K562 (cell line): ENCODE measurements at regions not wholly inside any gene's neighbourhood (a gene's known extent, or its start where the extent isn't known, plus 50 kb on each side); places are given as distances from the start of the nearest gene placed in this dataset.

Source experiments
- ATAC-seq: fragments of 200-7000 bp; cut with Tn5 transposase; 3 replicates; pipeline ENCODE4 v1.9.1; 2020; ENCODE audit warnings: moderate library complexity
- BruUV-seq: library from RNA; stranded (reverse); fragments of 400-500 nt; replicated peaks from 2 replicates; lab custom pipeline; 2021; lab: Mats Ljungman, UMichigan
- CTCF ChIA-PET: fragments of 300-600 bp; formaldehyde crosslinking; extraction: SDS; loops from one replicate; lab custom pipeline; 2021; ENCODE audit warnings: low intra/inter-chr PET ratio; lab: Yijun Ruan, JAX
- POLR2A ChIA-PET: fragments of 300-600, 350-650 bp; sonication (Branson Sonifier 250); formaldehyde crosslinking; extraction: SDS; loops from one replicate; lab custom pipeline; 2021; ENCODE audit warnings: antibody characterized with exemption, inconsistent platforms; lab: Yijun Ruan, JAX
- DNase-seq, 4 experiments: peaks; one replicate each; pipeline versions ENCODE4 v3.0.0 to v3.0.0-alpha.2; 2011 to 2018; ENCODE audit warnings: low spot score in 3 of 4, mixed read lengths in 3 of 4; ENCODE audit errors: extremely low read depth in 1 of 4
- FAIRE-seq: peaks from 2 replicates; lab custom pipeline; 2011; peaks lifted over from hg19 to GRCh38; lab: Jason Lieb, UNC
- H2AFZ ChIP-seq: 2 replicates; pipeline ENCODE4 v1.6.0; 2011; ENCODE audit warnings: low read depth, low read length, control low read depth, inconsistent platforms
- H3K27ac ChIP-seq: fragments of 200-600 bp; 3 replicates; pipeline ENCODE4 v1.8.0; 2011; ENCODE audit warnings: low read depth, mild to moderate bottlenecking, control low read depth, inconsistent platforms, low read length, moderate library complexity, mixed read lengths; ENCODE audit errors: extremely low read depth
- H3K27me3 ChIP-seq, 2 experiments: fragments of 300-600 bp in 1 of 2; 2 replicates in 1 of 2; 3 replicates in 1 of 2; pipeline versions ENCODE4 v1.6.0 to v1.8.0; 2011; ENCODE audit warnings: inconsistent platforms in 2 of 2, low read length in 2 of 2, mild to moderate bottlenecking in 1 of 2, mixed read lengths in 1 of 2, moderate library complexity in 1 of 2; ENCODE audit not compliant: control insufficient read depth in 2 of 2, insufficient read depth in 2 of 2
- H3K36me3 ChIP-seq: fragments of 300-600 bp; 3 replicates; pipeline ENCODE4 v1.8.0; 2011; ENCODE audit warnings: mild to moderate bottlenecking, low read length, inconsistent platforms; ENCODE audit not compliant: control insufficient read depth, insufficient read depth
- H3K4me1 ChIP-seq, 2 experiments: fragments of 200-600 bp in 1 of 2; replicated peaks in 1 of 2; 2 replicates in 1 of 2; 3 replicates in 1 of 2; pipeline versions ENCODE4 v1.5.1 to v1.8.0; 2011; ENCODE audit warnings: inconsistent platforms in 2 of 2, low read length in 2 of 2, mild to moderate bottlenecking in 1 of 2, mixed read lengths in 1 of 2, moderate library complexity in 1 of 2; ENCODE audit not compliant: control insufficient read depth in 2 of 2, insufficient read depth in 2 of 2
- H3K4me2 ChIP-seq: 2 replicates; pipeline ENCODE4 v1.6.1; 2011; ENCODE audit warnings: low read length, control low read depth, inconsistent platforms, mixed read lengths; ENCODE audit not compliant: insufficient read depth
- H3K4me3 ChIP-seq: fragments of 200-600 bp; sonication (generic), shearing (Covaris generic); 2 replicates; pipeline ENCODE4 v1.5.1; 2016; ENCODE audit warnings: control low read depth, inconsistent platforms
- H3K79me2 ChIP-seq: fragments of 200-600 bp; 3 replicates; pipeline ENCODE4 v1.8.0; 2011; ENCODE audit warnings: low read length, inconsistent platforms; ENCODE audit not compliant: control insufficient read depth, insufficient read depth
- H3K9ac ChIP-seq, 2 experiments: 2 replicates each; pipeline versions ENCODE4 v1.6.0 to v1.6.1; 2011; ENCODE audit warnings: low read depth in 2 of 2, low read length in 2 of 2, control low read depth in 1 of 2, inconsistent platforms in 1 of 2, mild to moderate bottlenecking in 1 of 2, mixed read lengths in 1 of 2; ENCODE audit not compliant: insufficient read depth in 1 of 2
- H3K9me1 ChIP-seq: one replicate; pipeline ENCODE4 v1.6.0; 2011; ENCODE audit warnings: inconsistent platforms, mild to moderate bottlenecking, low read length, moderate library complexity; ENCODE audit not compliant: control insufficient read depth, insufficient read depth
- H3K9me3 ChIP-seq: replicated peaks from 2 replicates; pipeline ENCODE4 v1.5.1; 2011; ENCODE audit warnings: low read depth, low read length, inconsistent platforms; ENCODE audit not compliant: control insufficient read depth, insufficient read depth
- H4K20me1 ChIP-seq: replicated peaks from 2 replicates; pipeline ENCODE4 v1.6.1; 2011; ENCODE audit warnings: low read length, inconsistent platforms, mixed read lengths; ENCODE audit not compliant: control insufficient read depth, insufficient read depth
- AFF4 ChIP-seq: sonication (generic); formaldehyde crosslinking; IDR thresholded peaks from 2 replicates; pipeline ENCODE4 v1.8.0; 2023; ENCODE audit warnings: mild to moderate bottlenecking, missing genetic modification reagents
- CUX1 ChIP-seq: fragments of 200-800 bp; sonication (Bioruptor generic); IDR thresholded peaks from 2 replicates; pipeline ENCODE4 v1.6.1; 2016; ENCODE audit warnings: missing genetic modification characterization, missing compliant biosample characterization
- HCFC1 ChIP-seq: IDR thresholded peaks from 2 replicates; pipeline ENCODE4 v1.6.1; 2012; ENCODE audit warnings: low read depth, low read length, improper control_type of control experiment
- HMG20A ChIP-seq: fragments of 450-650 bp; formaldehyde crosslinking; conservative IDR thresholded peaks from 2 replicates; pipeline ENCODE4 v1.4.0; 2020; ENCODE audit warnings: mild to moderate bottlenecking, mixed read lengths
- MEF2A ChIP-seq: IDR thresholded peaks from 2 replicates; pipeline ENCODE4 v1.6.1; 2011; ENCODE audit warnings: low read depth, mild to moderate bottlenecking, low read length, moderate library complexity; ENCODE audit not compliant: control insufficient read depth
- NR2C2 ChIP-seq, 2 experiments: fragments of 200-800 bp in 1 of 2; sonication (Bioruptor generic) in 1 of 2; sonication (generic) in 1 of 2; formaldehyde crosslinking in 1 of 2; IDR thresholded peaks; 2 replicates each; pipeline versions ENCODE4 v1.6.1 to v1.8.0; 2016 to 2022; ENCODE audit warnings: mild to moderate bottlenecking in 1 of 2, missing compliant biosample characterization in 1 of 2, missing genetic modification characterization in 1 of 2, missing genetic modification reagents in 1 of 2
- PPARD ChIP-seq: fragments of 250-450 bp; sonication (Bioruptor Pico); IDR thresholded peaks from 2 replicates; pipeline ENCODE4 v1.8.0; 2022; ENCODE audit warnings: inconsistent platforms, mild to moderate bottlenecking, moderate library complexity
- SMAD2 ChIP-seq: fragments of 150-350 bp; IDR thresholded peaks from 2 replicates; pipeline ENCODE4 v1.6.1; 2014; ENCODE audit warnings: low read depth, mild to moderate bottlenecking, low read length
- SRSF9 ChIP-seq: fragments of 200-400 bp; formaldehyde crosslinking; IDR thresholded peaks from 2 replicates; pipeline ENCODE4 v1.6.1; 2017; ENCODE audit warnings: low read depth, low read length, borderline replicate concordance
- TBP ChIP-seq: optimal IDR thresholded peaks from 2 replicates; pipeline ENCODE3; 2011; ENCODE audit warnings: low read depth, low read length, improper control_type of control experiment
- TEAD1 ChIP-seq, 2 experiments: fragments of 450-650 bp in 1 of 2; sonication (generic) in 1 of 2; formaldehyde crosslinking; IDR thresholded peaks; 2 replicates each; pipeline versions ENCODE4 v1.4.0 to v1.8.0; 2020 to 2022; ENCODE audit warnings: mild to moderate bottlenecking in 2 of 2, missing genetic modification reagents in 1 of 2
- ZNF146 ChIP-seq: IDR thresholded peaks from one replicate; pipeline ENCODE4 v1.6.1; 2018; ENCODE audit warnings: missing compliant biosample characterization; ENCODE audit not compliant: unreplicated experiment
- ZNF316 ChIP-seq: fragments of 450-650 bp; IDR thresholded peaks from 2 replicates; pipeline ENCODE4 v1.6.1; 2016
- WGBS: fragments of 100-300 bp; shearing (Covaris generic); methylation state at CpG from one replicate; pipeline ENCODE4 v1.1.6; 2016; ENCODE audit warnings: low coverage, mixed read lengths; ENCODE audit not compliant: insufficient coverage; ENCODE audit errors: missing lambda C conversion rate; 5-methylcytosine and 5-hydroxymethylcytosine counted together
- in situ Hi-C: fragments of 300-500 bp; cut with MboI; formaldehyde crosslinking; loops from 4 replicates; pipeline ENCODE4 v1.15.0; 2018; ENCODE audit warnings: inconsistent platforms, mixed read lengths
- intact Hi-C: fragments of 100-400 bp; cut with micrococcal nuclease; formaldehyde crosslinking; loops from 2 replicates; pipeline ENCODE4 v1.14.2; 2022

GRCh38 chr18:77573571-77573970, 323.9 kb downstream of the GALR1 start:
- no peak for DNase-seq
- H3K9me3 ChIP-seq, result no peaks in the 10 kb centered on the region
- no peak for ATAC-seq
- in situ Hi-C loops (no loop called here), intact Hi-C loops (no loop called here)
- WGBS, result 0% methylated on average over 3 of the region's 3 CpGs
- TF ChIP-seq TEAD1 (CRISPR knock-in tag; IDR thresholded peaks at IDR 0.05), result no peak
- no peak for TF ChIP-seq NR2C2 (CRISPR knock-in tag; IDR thresholded peaks at IDR 0.05)
- no peak for TF ChIP-seq NR2C2 (tag; IDR thresholded peaks at IDR 0.05)
- TF ChIP-seq HCFC1, result no peak
- no peak for TF ChIP-seq SMAD2
- no peak for TF ChIP-seq TBP
- TF ChIP-seq ZNF316, result no peak
- no peak for TF ChIP-seq MEF2A
- no peak for TF ChIP-seq HMG20A (CRISPR knock-in tag)
- TF ChIP-seq AFF4 (CRISPR knock-in tag), result no peak
- TF ChIP-seq ZNF146 (CRISPR knock-in tag), result no peak
- no peak for TF ChIP-seq PPARD (CRISPR knock-in tag)
- no peak for TF ChIP-seq CUX1 (CRISPR knock-in tag)
- no peak for TF ChIP-seq SRSF9
- POLR2A ChIA-PET, result no interaction called here
- H3K9me1 ChIP-seq, result no peaks in the 10 kb centered on the region
- no peaks in the 10 kb centered on the region for H3K36me3 ChIP-seq
- no peaks in the 10 kb centered on the region for H3K4me1 ChIP-seq
- no peaks in the 10 kb centered on the region for H4K20me1 ChIP-seq
- FAIRE-seq, result no peak
- no peak overlapping the region for H3K9ac ChIP-seq
- CTCF ChIA-PET, result no interaction called here
- H3K27ac ChIP-seq, result no peak overlapping the region
- H3K4me3 ChIP-seq, result no peak overlapping the region
- no peaks in the 10 kb centered on the region for H3K27me3 ChIP-seq
- no peak overlapping the region for H3K4me2 ChIP-seq
- H2AFZ ChIP-seq, result no peak overlapping the region
- no TSS peak for BruUV-seq
- H3K79me2 ChIP-seq, result no peaks in the 10 kb centered on the region
